Activated naive CD8-positive, alpha-beta T cell treated with anti-CD3 and anti-CD28 coated beads, Interleukin-2, amount 10 ng/mL, durations not matched to agents 7 days and 5 days (primary cell): ENCODE measurements at regions not wholly inside any gene's neighbourhood (a gene's known extent, or its start where the extent isn't known, plus 50 kb on each side); places are given as distances from the start of the nearest gene placed in this dataset.

Experiments used
- ATAC-seq: fragments of 150-1000 bp; cut with Tn5 transposase; one replicate; pipeline ENCODE4 v1.10.0; 2021; ENCODE audit warnings: low read depth, moderate library complexity
- POLR2A ChIA-PET: fragments of 350-600 bp; sonication (Branson Sonifier 250); formaldehyde crosslinking; loops from one replicate; lab custom pipeline; 2021; ENCODE audit warnings: antibody characterized with exemption; lab: Charles Lee
- DNase-seq: peaks from one replicate; pipeline ENCODE4 v3.0.0; 2021
- H3K27ac Mint-ChIP-seq: one replicate; pipeline ENCODE4 v1.8.0; 2022; ENCODE audit warnings: mild to moderate bottlenecking, mixed read lengths
- H3K27me3 Mint-ChIP-seq: one replicate; pipeline ENCODE4 v1.8.0; 2022; ENCODE audit warnings: mild to moderate bottlenecking, moderate library complexity, mixed read lengths
- H3K36me3 Mint-ChIP-seq: one replicate; pipeline ENCODE4 v1.8.0; 2021; ENCODE audit warnings: mild to moderate bottlenecking, mixed read lengths
- H3K4me1 Mint-ChIP-seq: one replicate; pipeline ENCODE4 v1.8.0; 2021; ENCODE audit warnings: mixed read lengths
- H3K4me3 Mint-ChIP-seq: one replicate; pipeline ENCODE4 v1.8.0; 2022; ENCODE audit warnings: mild to moderate bottlenecking, moderate library complexity, mixed read lengths
- H3K9me3 Mint-ChIP-seq: one replicate; pipeline ENCODE4 v1.8.0; 2021; ENCODE audit warnings: mixed read lengths

- Mint-ChIP-seq H3K27me3 (no peaks in the 10 kb centered on the region), H3K4me1 (no peaks in the 10 kb centered on the region), H3K27ac (no peak overlapping the region), H3K4me3 (no peak overlapping the region), H3K36me3 (no peaks in the 10 kb centered on the region), H3K9me3 (no peaks in the 10 kb centered on the region)
- no peak for ATAC-seq
- no peak for DNase-seq
- POLR2A ChIA-PET, result no interaction called here
Observed at GRCh38 chr12:114963846-114964245, 279.9 kb upstream of the TBX3 start.

GRCh38 chr12:114961491-114961890 lies 277.5 kb upstream of the TBX3 start:
- H3K36me3 Mint-ChIP-seq, result no peaks in the 10 kb centered on the region
- no peak for DNase-seq
- no peak overlapping the region for H3K27ac Mint-ChIP-seq
- H3K9me3 Mint-ChIP-seq, result no peaks in the 10 kb centered on the region
- ATAC-seq, result no peak
- POLR2A ChIA-PET, result no interaction called here
- H3K4me1 Mint-ChIP-seq, result no peaks in the 10 kb centered on the region
- no peak overlapping the region for H3K4me3 Mint-ChIP-seq
- H3K27me3 Mint-ChIP-seq, result no peaks in the 10 kb centered on the region

GRCh38 chr12:114958538-114958937 lies 274.6 kb upstream of the TBX3 start:
- no peak overlapping the region for H3K4me3 Mint-ChIP-seq
- ATAC-seq, result no peak
- POLR2A ChIA-PET, result no interaction called here
- H3K9me3 Mint-ChIP-seq, result no peaks in the 10 kb centered on the region
- H3K27me3 Mint-ChIP-seq, result no peaks in the 10 kb centered on the region
- H3K27ac Mint-ChIP-seq, result no peak overlapping the region
- H3K36me3 Mint-ChIP-seq, result no peaks in the 10 kb centered on the region
- no peaks in the 10 kb centered on the region for H3K4me1 Mint-ChIP-seq
- DNase-seq, result no peak

- no peak for DNase-seq
- Mint-ChIP-seq H3K4me3 (no peak overlapping the region), H3K36me3 (no peaks in the 10 kb centered on the region), H3K9me3 (no peaks in the 10 kb centered on the region), H3K27me3 (no peaks in the 10 kb centered on the region), H3K4me1 (no peaks in the 10 kb centered on the region), H3K27ac (no peak overlapping the region)
- no peak for ATAC-seq
- POLR2A ChIA-PET, result no interaction called here
Observed at GRCh38 chr12:114957225-114957624, 273.2 kb upstream of the TBX3 start.

GRCh38 chr12:114955414-114956014 lies 271.5 kb upstream of the TBX3 start:
- Mint-ChIP-seq H3K36me3 (no peaks in the 10 kb centered on the region), H3K27me3 (no peaks in the 10 kb centered on the region), H3K27ac (no peak overlapping the region), H3K4me1 (no peaks in the 10 kb centered on the region), H3K4me3 (no peak overlapping the region), H3K9me3 (no peaks in the 10 kb centered on the region)
- DNase-seq (no peak), ATAC-seq (no peak)
- POLR2A ChIA-PET, result no interaction called here

GRCh38 chr12:114954511-114955055 lies 270.6 kb upstream of the TBX3 start:
- no peaks in the 10 kb centered on the region for H3K27me3 Mint-ChIP-seq
- POLR2A ChIA-PET, result no interaction called here
- H3K27ac Mint-ChIP-seq, result no peak overlapping the region
- H3K4me3 Mint-ChIP-seq, result no peak overlapping the region
- no peaks in the 10 kb centered on the region for H3K36me3 Mint-ChIP-seq
- DNase-seq, result no peak
- ATAC-seq, result no peak
- H3K4me1 Mint-ChIP-seq, result no peaks in the 10 kb centered on the region
- H3K9me3 Mint-ChIP-seq, result no peaks in the 10 kb centered on the region

GRCh38 chr12:114952573-114953271 lies 268.7 kb upstream of the TBX3 start:
- H3K4me1 Mint-ChIP-seq, result no peaks in the 10 kb centered on the region
- H3K27me3 Mint-ChIP-seq, result no peaks in the 10 kb centered on the region
- H3K36me3 Mint-ChIP-seq, result no peaks in the 10 kb centered on the region
- no peak overlapping the region for H3K4me3 Mint-ChIP-seq
- no peak overlapping the region for H3K27ac Mint-ChIP-seq
- POLR2A ChIA-PET, result no interaction called here
- no peak for DNase-seq
- ATAC-seq, result no peak
- H3K9me3 Mint-ChIP-seq, result no peaks in the 10 kb centered on the region

- DNase-seq (no peak), ATAC-seq (no peak)
- Mint-ChIP-seq H3K9me3 (no peaks in the 10 kb centered on the region), H3K27ac (no peak overlapping the region), H3K27me3 (no peaks in the 10 kb centered on the region), H3K36me3 (no peaks in the 10 kb centered on the region), H3K4me3 (no peak overlapping the region), H3K4me1 (no peaks in the 10 kb centered on the region)
- POLR2A ChIA-PET, result no interaction called here
Observed at GRCh38 chr12:114949058-114949820, 265.3 kb upstream of the TBX3 start.

GRCh38 chr12:114945351-114945750 lies 261.4 kb upstream of the TBX3 start:
- H3K27ac Mint-ChIP-seq, result no peak overlapping the region
- POLR2A ChIA-PET, result no interaction called here
- H3K9me3 Mint-ChIP-seq, result peaks cover 4% of the 10 kb centered on the region
- H3K27me3 Mint-ChIP-seq, result no peaks in the 10 kb centered on the region
- no peaks in the 10 kb centered on the region for H3K4me1 Mint-ChIP-seq
- DNase-seq (no peak), ATAC-seq (no peak)
- no peaks in the 10 kb centered on the region for H3K36me3 Mint-ChIP-seq
- H3K4me3 Mint-ChIP-seq, result no peak overlapping the region

- Mint-ChIP-seq H3K4me1 (no peaks in the 10 kb centered on the region), H3K4me3 (no peak overlapping the region), H3K27ac (no peak overlapping the region), H3K27me3 (no peaks in the 10 kb centered on the region), H3K36me3 (no peaks in the 10 kb centered on the region), H3K9me3 (peaks cover 4% of the 10 kb centered on the region)
- DNase-seq (no peak), ATAC-seq (no peak)
- POLR2A ChIA-PET, result no interaction called here
Observed at GRCh38 chr12:114944736-114945135, 260.8 kb upstream of the TBX3 start.

GRCh38 chr12:114943601-114944000 lies 259.6 kb upstream of the TBX3 start:
- no peak overlapping the region for H3K4me3 Mint-ChIP-seq
- no peak for DNase-seq
- no peaks in the 10 kb centered on the region for H3K27me3 Mint-ChIP-seq
- POLR2A ChIA-PET, result no interaction called here
- peaks cover 4% of the 10 kb centered on the region for H3K9me3 Mint-ChIP-seq
- H3K4me1 Mint-ChIP-seq, result no peaks in the 10 kb centered on the region
- no peaks in the 10 kb centered on the region for H3K36me3 Mint-ChIP-seq
- no peak for ATAC-seq
- H3K27ac Mint-ChIP-seq, result no peak overlapping the region

GRCh38 chr12:114938487-114939210 lies 254.7 kb upstream of the TBX3 start:
- DNase-seq (no peak), ATAC-seq (no peak)
- Mint-ChIP-seq H3K4me1 (no peaks in the 10 kb centered on the region), H3K9me3 (peaks cover 6% of the 10 kb centered on the region), H3K27ac (no peak overlapping the region), H3K36me3 (no peaks in the 10 kb centered on the region), H3K27me3 (no peaks in the 10 kb centered on the region), H3K4me3 (no peak overlapping the region)
- POLR2A ChIA-PET, result no interaction called here
